ENCODE measurements at regions not wholly inside any gene's neighbourhood (a gene's known extent, or its start where the extent isn't known, plus 50 kb on each side); places are given as distances from the start of the nearest gene placed in this dataset.

DNA sequence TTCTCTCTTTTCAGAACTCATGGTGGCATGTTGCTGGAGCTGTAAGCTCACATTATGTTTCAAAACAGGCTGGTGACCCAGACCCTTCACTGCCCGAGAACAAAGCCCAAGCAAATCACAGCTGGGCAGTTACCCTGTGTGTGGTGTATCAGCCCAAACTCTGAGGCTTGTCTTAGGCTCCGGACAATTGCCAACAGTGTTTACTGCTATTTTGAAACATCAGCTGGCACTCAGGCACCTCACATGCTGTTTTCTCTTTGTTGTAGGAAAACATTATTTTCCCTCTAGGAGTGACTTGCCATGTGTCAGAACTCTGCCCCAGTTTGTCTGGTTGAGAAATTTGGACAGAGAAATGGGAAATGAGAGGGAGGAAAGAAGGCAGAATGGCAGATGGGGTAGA lies 237.6 kb upstream of the APCDD1 start:
- TF ChIP-seq ZNF274 (IDR thresholded peaks at IDR 0.05; ENCODE audit: low read depth, low read length) (no peak), CTCF (IDR thresholded peaks at IDR 0.05 in 2 of 3, conservative IDR thresholded peaks at IDR 0.05 in 1 of 3; ENCODE audit: borderline replicate concordance in 1 of 3, insufficient read depth in 1 of 3, low read depth in 2 of 3, low read length in 2 of 3) (no peak), POLR2AphosphoS5 (IDR thresholded peaks at IDR 0.05; ENCODE audit: low read depth, low read length) (no peak), SRF (IDR thresholded peaks at IDR 0.05; ENCODE audit: low read depth) (no peak), MAX (IDR thresholded peaks at IDR 0.05) (no peak), CEBPB (IDR thresholded peaks at IDR 0.05; ENCODE audit: low read depth) (no peak)
- TF ChIP-seq, protein P1, sequence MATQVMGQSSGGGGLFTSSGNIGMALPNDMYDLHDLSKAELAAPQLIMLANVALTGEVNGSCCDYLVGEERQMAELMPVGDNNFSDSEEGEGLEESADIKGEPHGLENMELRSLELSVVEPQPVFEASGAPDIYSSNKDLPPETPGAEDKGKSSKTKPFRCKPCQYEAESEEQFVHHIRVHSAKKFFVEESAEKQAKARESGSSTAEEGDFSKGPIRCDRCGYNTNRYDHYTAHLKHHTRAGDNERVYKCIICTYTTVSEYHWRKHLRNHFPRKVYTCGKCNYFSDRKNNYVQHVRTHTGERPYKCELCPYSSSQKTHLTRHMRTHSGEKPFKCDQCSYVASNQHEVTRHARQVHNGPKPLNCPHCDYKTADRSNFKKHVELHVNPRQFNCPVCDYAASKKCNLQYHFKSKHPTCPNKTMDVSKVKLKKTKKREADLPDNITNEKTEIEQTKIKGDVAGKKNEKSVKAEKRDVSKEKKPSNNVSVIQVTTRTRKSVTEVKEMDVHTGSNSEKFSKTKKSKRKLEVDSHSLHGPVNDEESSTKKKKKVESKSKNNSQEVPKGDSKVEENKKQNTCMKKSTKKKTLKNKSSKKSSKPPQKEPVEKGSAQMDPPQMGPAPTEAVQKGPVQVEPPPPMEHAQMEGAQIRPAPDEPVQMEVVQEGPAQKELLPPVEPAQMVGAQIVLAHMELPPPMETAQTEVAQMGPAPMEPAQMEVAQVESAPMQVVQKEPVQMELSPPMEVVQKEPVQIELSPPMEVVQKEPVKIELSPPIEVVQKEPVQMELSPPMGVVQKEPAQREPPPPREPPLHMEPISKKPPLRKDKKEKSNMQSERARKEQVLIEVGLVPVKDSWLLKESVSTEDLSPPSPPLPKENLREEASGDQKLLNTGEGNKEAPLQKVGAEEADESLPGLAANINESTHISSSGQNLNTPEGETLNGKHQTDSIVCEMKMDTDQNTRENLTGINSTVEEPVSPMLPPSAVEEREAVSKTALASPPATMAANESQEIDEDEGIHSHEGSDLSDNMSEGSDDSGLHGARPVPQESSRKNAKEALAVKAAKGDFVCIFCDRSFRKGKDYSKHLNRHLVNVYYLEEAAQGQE (IDR thresholded peaks at IDR 0.05; ENCODE audit: low read depth), result no peak

Data from HCT116 (cell line).